ENCODE measurements at regions not wholly inside any gene's neighbourhood (a gene's known extent, or its start where the extent isn't known, plus 50 kb on each side); places are given as distances from the start of the nearest gene placed in this dataset.

GRCh38 chr2:103792042-103792441 lies 1030.2 kb downstream of the TMEM182 start:
- H2AFZ ChIP-seq, result no peak overlapping the region
- no peaks in the 10 kb centered on the region for H3K9me2 ChIP-seq (replicated peaks; ENCODE audit: insufficient read depth)
- no peak overlapping the region for H3K4me2 ChIP-seq
- no peak overlapping the region for H3K27ac ChIP-seq
- no peak for DNase-seq (ENCODE audit: low spot score)
- H3K4me1 ChIP-seq (ENCODE audit: insufficient read depth), result peaks cover 5% of the 10 kb centered on the region
- no peaks in the 10 kb centered on the region for H3K27me3 ChIP-seq
- H4K20me1 ChIP-seq (ENCODE audit: insufficient read depth, poor library complexity, severe bottlenecking), result no peaks in the 10 kb centered on the region
- WGBS (ENCODE audit: low lambda C conversion rate, missing lambda C conversion rate), result 38% methylated on average over 5 of the region's 5 CpGs
- no peaks in the 10 kb centered on the region for H3K36me3 ChIP-seq (replicated peaks; ENCODE audit: insufficient read depth, low read depth)
- H3K4me3 ChIP-seq, result no peak overlapping the region
- no peaks in the 10 kb centered on the region for H3K79me2 ChIP-seq
- H3K9me3 ChIP-seq (ENCODE audit: low read depth), result no peaks in the 10 kb centered on the region
- TF ChIP-seq EZH2 (IDR thresholded peaks at IDR 0.05; ENCODE audit: borderline replicate concordance) (no peak), EZH2phosphoT487 (IDR thresholded peaks at IDR 0.05; ENCODE audit: low read depth, severe bottlenecking, unreplicated experiment) (no peak), CTCF (IDR thresholded peaks at IDR 0.05; ENCODE audit: poor library complexity) (no peak)

- no peaks in the 10 kb centered on the region for H3K4me1 ChIP-seq (ENCODE audit: insufficient read depth)
- no peak for DNase-seq (ENCODE audit: low spot score)
- H3K27me3 ChIP-seq, result no peaks in the 10 kb centered on the region
- H3K79me2 ChIP-seq, result no peaks in the 10 kb centered on the region
- no peak overlapping the region for H3K4me3 ChIP-seq
- H3K36me3 ChIP-seq (replicated peaks; ENCODE audit: insufficient read depth, low read depth), result no peaks in the 10 kb centered on the region
- no peak overlapping the region for H3K27ac ChIP-seq
- 81% methylated on average over 1 of the region's 1 CpG for WGBS (ENCODE audit: low lambda C conversion rate, missing lambda C conversion rate)
- H3K4me2 ChIP-seq, result no peak overlapping the region
- H2AFZ ChIP-seq, result no peak overlapping the region
- no peaks in the 10 kb centered on the region for H4K20me1 ChIP-seq (ENCODE audit: insufficient read depth, poor library complexity, severe bottlenecking)
- no peaks in the 10 kb centered on the region for H3K9me3 ChIP-seq (ENCODE audit: low read depth)
- TF ChIP-seq EZH2phosphoT487 (IDR thresholded peaks at IDR 0.05; ENCODE audit: low read depth, severe bottlenecking, unreplicated experiment), result no peak
- no peak for TF ChIP-seq CTCF (IDR thresholded peaks at IDR 0.05; ENCODE audit: poor library complexity)
- TF ChIP-seq EZH2 (IDR thresholded peaks at IDR 0.05; ENCODE audit: borderline replicate concordance), result no peak
- no peaks in the 10 kb centered on the region for H3K9me2 ChIP-seq (replicated peaks; ENCODE audit: insufficient read depth)
Measured at GRCh38 chr2:103798291-103798690, 1036.5 kb downstream of the TMEM182 start.

- Histone ChIP-seq H4K20me1 (ENCODE audit: insufficient read depth, poor library complexity, severe bottlenecking) (no peaks in the 10 kb centered on the region), H3K9me3 (ENCODE audit: low read depth) (no peaks in the 10 kb centered on the region), H3K9me2 (replicated peaks; ENCODE audit: insufficient read depth) (no peaks in the 10 kb centered on the region), H3K4me2 (no peak overlapping the region), H3K4me3 (no peak overlapping the region), H3K79me2 (no peaks in the 10 kb centered on the region), H3K36me3 (replicated peaks; ENCODE audit: insufficient read depth, low read depth) (no peaks in the 10 kb centered on the region), H2AFZ (no peak overlapping the region), H3K4me1 (ENCODE audit: insufficient read depth) (no peaks in the 10 kb centered on the region), H3K27me3 (no peaks in the 10 kb centered on the region), H3K27ac (no peak overlapping the region)
- DNase-seq (ENCODE audit: low spot score), result no peak
- 58% methylated on average over 1 of the region's 1 CpG for WGBS (ENCODE audit: low lambda C conversion rate, missing lambda C conversion rate)
- no peak for TF ChIP-seq EZH2 (IDR thresholded peaks at IDR 0.05; ENCODE audit: borderline replicate concordance)
- TF ChIP-seq EZH2phosphoT487 (IDR thresholded peaks at IDR 0.05; ENCODE audit: low read depth, severe bottlenecking, unreplicated experiment), result no peak
- no peak for TF ChIP-seq CTCF (IDR thresholded peaks at IDR 0.05; ENCODE audit: poor library complexity)
Measured at GRCh38 chr2:103804013-103804412, 1042.2 kb downstream of the TMEM182 start.

- no peak for DNase-seq (ENCODE audit: low spot score)
- Histone ChIP-seq H3K27me3 (no peaks in the 10 kb centered on the region), H3K9me3 (ENCODE audit: low read depth) (no peaks in the 10 kb centered on the region), H3K4me2 (no peak overlapping the region), H3K27ac (no peak overlapping the region), H3K79me2 (no peaks in the 10 kb centered on the region), H3K9me2 (replicated peaks; ENCODE audit: insufficient read depth) (no peaks in the 10 kb centered on the region), H4K20me1 (ENCODE audit: insufficient read depth, poor library complexity, severe bottlenecking) (no peaks in the 10 kb centered on the region), H3K4me3 (no peak overlapping the region), H3K36me3 (replicated peaks; ENCODE audit: insufficient read depth, low read depth) (no peaks in the 10 kb centered on the region), H2AFZ (no peak overlapping the region), H3K4me1 (ENCODE audit: insufficient read depth) (no peaks in the 10 kb centered on the region)
- no peak for TF ChIP-seq CTCF (IDR thresholded peaks at IDR 0.05; ENCODE audit: poor library complexity)
- TF ChIP-seq EZH2 (IDR thresholded peaks at IDR 0.05; ENCODE audit: borderline replicate concordance), result no peak
- no peak for TF ChIP-seq EZH2phosphoT487 (IDR thresholded peaks at IDR 0.05; ENCODE audit: low read depth, severe bottlenecking, unreplicated experiment)
- 83% methylated on average over 3 of the region's 3 CpGs for WGBS (ENCODE audit: low lambda C conversion rate, missing lambda C conversion rate)
Measured at GRCh38 chr2:103805746-103806145, 1043.9 kb downstream of the TMEM182 start.
